Stimulated activated CD4-positive, alpha-beta T cell treated with anti-CD3 and anti-CD28 coated beads, Interleukin-2, amount 100 ng/mL, for 48 hours (primary cell): ENCODE measurements at regions not wholly inside any gene's neighbourhood (a gene's known extent, or its start where the extent isn't known, plus 50 kb on each side); places are given as distances from the start of the nearest gene placed in this dataset.

Experiments used
- DNase-seq, 2 donors: peaks; one replicate each; pipeline ENCODE4 v3.0.0-alpha.2; 2020

DNA sequence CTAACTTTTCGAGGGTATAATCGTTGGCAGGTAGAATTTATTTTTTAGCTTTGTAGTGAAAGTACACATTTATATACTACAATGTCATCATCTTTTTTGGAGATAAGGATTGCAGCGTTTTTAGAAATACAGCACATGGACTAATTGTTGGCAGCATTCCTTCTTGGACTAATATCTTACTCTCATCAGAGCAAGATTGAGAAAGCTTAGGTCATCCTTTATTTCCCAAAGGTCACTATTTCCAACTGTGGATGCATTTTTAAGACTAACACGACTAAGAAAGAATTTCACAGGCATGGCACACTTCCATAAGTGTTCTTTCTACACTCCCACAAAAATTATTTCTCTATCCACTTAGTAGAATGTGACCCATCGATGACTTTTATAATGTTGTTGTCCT lies 732.3 kb downstream of the NCAM2 start:
- no peak for DNase-seq

DNA sequence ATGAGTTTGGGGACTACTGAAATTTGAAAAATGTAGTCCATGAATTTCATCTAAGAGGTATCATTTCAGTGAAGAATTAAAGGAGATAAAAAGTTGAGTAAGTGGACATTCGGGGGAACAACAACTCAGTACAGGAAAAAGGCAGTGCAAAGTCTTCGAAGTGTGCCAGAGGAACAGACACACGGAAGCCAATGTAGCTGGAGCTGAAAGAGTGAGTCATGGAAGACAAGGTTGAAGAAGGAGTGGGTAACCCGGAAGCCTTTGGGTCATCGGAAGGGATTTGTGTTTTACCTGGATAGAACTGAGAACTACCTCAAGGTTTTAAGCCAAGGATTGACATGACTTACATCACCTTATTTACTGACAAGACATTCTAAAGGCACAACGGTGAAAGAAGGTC lies 733.4 kb downstream of the NCAM2 start:
- DNase-seq, result no peak

DNA sequence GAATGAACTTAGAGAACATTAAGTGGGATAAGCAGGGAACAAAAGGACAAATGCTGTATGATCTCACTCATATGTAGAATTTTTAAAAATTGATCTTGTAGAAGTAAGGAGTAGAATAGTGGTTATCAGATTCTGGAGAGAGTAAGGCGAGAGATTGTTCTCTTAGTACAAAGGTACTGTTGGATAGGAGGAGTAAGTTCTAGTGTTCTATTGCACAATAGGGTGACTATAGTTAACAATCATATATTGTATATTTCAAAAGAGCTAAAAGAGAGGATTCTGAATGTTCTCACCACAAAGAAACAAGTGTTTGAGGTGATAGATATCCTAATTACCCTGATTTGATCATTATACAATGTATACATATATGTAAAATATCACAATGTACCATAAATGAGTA lies 735.9 kb downstream of the NCAM2 start:
- DNase-seq, result no peak

DNA sequence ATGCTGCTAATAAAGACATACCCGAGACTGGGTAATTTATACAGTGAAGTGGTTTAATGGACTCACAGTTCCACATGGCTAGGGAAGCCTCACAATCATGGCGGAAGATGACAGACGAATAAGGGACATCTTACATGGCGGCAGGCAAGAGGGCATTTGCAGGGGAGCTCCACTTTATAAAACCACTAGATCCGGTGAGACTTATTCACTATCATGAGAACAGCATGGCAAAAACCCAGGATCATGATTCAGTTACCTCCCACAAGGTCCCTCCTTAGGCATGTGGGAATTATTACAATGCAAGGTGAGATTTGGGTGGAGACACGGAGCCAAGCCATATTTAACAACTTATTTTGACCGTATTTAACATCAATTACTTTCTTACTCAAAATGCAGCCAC lies 739.0 kb downstream of the NCAM2 start:
- DNase-seq, result no peak

DNA sequence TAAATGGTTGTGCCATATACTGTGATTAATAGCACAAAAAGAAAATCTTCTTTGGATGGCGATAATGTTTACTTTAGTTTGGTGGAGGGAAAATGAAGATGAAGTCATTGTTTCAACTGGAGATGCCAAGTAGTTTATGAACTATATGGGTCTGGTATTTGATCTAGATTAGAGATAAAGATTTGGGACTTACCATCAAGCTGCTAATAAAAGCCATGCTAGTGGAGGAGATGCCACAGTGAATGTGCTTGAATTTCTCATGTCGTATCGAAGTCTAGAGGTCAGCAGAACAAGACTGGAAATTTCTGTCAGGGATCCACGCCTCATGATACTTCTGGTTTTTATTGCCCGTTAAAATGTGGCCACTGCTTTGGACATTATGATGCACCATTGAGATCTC lies 742.0 kb downstream of the NCAM2 start:
- no peak for DNase-seq

DNA sequence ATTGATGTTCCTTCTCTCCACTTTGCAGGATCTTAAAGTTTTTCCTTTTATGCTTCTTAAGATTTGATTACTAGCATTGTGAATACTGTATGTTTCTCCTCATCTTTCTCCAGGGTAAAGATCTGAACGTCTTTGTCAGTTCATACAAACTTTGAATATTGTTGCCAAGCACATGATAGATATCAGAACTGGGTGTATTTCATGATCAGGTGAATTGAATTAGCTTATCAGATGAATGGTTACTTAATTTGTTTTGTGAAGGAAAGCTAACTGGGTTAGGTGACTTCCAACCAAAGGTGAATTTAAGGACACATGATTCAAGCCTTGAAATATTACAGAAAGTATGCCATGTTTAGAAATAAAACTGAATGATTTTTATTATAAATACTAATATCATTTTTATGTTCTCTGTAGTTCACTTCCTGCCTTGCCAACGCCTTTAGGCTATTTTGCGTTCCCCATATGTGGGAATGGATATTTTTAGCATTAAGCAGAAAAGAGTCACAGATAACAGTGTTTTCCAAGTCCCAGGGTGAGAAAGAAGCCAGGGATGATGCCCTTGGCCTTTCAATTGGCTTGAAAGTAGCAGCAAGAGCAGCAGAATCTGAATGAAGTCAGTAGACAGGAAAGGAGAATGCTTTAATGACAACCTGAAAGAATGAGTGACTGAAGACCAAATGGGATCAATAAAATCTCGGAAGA lies 752.1 kb downstream of the NCAM2 start:
- no peak for DNase-seq

DNA sequence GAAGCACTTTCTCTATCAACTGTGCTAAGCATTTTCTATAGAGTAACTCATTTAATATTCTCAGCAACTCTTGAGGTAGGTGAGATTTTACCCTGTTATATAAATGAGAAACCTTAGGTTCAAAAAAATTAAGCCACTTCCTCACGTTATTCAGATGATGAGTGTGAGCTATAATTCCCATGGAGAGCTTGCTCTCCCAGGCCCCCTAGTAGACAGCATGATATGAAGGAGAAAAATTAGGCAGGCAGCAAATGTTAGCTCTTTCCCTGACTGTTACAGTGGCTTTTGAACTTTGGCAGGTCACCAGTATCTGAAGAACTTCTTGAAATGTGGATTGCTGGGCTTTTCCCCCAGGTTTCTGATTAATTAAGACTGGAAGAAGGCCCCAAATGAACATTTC lies 753.1 kb downstream of the NCAM2 start:
- no peak for DNase-seq

DNA sequence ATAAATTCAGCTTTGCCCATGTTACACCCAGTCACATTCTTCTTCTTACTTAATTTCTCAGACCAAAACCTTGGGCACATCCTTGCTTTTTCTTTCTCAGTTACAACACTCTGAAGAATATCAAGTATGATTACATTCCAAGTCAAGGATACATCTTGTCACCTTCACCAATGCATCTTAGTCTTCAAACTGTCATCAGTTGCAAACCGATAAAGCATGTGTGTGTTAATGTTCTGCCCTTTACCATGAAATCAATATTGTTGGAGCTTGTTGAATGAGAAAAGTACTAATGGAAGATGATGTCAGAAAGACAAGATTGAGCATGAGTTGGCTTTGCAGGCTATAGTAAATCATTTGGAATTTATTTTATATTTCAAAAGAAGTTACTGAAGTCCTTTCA lies 764.6 kb downstream of the NCAM2 start:
- no peak for DNase-seq

DNA sequence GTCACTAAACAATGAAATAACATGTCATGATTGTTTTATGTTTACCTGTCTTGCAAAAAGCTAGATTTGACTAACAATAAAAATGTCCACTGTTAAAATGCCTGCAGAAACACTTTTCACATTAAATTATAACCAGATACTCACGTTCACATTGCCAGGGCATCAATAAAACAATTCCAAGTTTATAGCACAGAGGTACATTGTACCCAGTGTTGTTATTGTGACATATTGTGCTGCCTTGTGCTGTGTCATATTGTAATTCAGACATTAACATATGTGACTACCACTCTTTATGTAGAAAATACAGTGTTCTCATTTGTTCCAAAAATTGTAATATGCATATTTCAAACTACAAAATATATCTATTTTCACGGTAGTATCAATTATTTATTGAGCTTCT lies 766.1 kb downstream of the NCAM2 start:
- DNase-seq, result no peak

DNA sequence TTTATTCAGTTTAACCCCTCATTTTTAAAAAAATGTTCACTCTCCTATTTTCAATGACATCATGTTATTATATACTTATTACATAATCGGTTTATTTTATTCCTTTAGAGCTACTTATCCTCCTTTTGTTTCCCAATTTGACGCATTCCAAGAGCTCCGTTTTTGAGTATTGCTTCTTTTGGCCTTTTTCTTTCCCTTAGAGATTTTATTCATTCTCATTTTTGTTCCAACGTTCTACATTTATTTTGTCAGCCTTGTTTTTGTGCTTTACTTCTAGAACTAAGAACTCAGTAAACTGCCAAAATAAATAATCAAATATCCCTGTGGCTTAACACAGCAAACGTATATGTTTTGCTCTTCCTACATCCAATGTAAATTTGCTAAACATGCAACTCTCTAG lies 769.1 kb downstream of the NCAM2 start:
- no peak for DNase-seq

DNA sequence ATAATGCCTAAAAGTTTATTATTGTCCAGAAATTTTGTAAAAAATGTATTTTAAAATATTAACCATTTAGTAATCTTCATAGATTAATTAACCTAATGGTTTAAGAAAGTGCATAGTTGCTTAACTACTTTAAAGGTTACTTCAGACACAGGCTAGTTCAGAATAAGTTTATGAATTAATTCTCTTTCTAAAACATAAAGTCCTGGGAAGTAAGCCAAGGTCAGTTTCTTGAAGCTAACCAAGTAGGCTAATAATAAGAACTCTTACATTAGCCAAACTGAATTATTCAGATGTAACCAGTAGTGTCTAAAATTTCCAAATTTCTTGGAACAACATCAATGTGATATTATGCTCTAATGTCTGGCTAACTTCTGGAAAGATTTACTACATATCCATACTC lies 790.4 kb downstream of the NCAM2 start:
- DNase-seq, result no peak

DNA sequence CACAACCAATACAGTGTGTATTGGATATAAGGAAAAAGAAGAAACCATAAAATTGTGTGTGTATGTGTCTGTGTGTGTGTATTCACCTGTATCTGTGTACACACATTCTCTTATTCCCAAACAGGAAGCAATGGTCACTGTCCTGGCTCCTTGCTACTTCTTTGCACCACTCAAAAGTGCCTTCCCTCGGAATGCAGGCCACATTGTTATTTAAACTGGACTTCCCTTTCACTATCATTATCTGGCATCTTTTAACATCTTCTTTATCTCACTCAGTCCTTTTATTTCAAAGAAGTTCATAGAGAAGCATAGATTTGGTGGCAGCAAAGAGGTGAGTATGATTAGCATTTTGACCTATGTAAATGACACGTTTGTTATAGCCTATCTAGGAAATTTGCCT lies 803.7 kb downstream of the NCAM2 start:
- no peak for DNase-seq

DNA sequence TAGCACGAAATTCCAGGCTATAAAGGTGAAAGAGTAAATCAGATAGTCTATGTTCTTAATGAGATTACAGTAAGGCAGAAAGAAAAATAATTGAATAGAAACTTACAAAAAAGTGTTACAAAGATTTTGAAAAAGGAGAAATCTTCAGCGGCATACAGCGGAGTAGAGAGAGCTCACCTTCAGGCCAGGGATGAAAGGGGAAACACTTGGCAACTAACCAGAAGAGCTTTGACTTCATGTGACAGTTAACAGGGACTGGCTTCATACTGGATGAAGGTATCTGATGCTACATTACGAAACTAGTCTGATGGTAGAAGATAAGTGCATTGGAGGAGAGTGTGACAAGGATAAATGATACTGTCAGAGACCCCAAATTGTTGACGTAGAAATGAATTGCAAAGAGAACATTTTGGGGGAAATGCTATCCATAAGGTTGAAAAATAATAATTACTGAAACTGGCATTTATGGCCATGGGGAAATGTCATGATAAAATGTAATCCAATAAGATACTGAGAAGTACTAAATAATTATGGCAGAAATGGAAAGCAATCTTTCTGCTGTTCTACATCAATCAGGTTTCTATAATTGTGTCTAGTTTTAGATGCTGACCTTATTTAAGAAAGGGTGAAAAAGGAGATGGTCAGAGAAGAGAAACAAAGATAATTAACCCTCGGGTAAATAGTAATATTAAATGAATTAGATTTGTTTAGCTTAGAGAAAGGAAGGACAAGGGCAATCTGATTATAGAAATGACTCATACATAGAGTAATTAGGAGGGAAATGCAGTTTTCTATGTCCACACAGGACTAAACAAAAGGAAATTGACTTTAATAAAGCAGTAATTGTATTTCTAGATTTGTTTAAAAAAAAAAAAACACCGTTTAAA lies 808.7 kb downstream of the NCAM2 start:
- no peak for DNase-seq

DNA sequence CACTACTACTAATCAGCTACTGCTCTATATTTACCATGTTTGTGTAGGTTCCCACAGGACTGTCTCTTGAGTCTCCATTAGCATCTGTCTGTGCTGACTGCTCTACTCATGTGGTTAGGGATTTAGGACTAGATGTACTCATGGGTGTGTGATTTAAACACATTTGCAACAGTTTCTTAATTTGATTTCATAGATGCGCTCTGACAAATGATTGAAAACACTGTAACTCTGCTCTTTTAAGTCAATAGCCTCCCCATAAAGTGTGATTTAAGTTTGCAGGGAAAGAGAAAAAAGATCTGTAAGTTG lies 809.3 kb downstream of the NCAM2 start:
- DNase-seq, result no peak

DNA sequence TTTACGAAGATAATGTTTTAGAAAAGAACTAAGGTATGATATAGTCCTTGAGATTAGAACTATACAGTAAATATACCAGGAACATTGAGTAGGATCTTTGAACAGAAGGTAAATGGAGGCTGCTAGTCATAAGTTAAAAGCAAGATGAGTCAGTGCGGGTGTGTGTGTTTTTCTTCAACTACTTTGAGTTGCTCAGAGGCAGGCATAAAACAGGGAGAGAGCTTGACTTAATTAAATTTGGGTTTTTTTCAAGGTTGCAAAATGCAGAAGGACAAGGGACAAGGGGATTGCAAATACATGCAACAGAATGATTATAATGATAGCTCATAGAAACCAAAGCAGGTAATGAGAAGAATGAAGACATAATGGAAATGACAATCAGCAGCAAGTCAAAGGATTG lies 815.1 kb downstream of the NCAM2 start:
- no peak for DNase-seq

DNA sequence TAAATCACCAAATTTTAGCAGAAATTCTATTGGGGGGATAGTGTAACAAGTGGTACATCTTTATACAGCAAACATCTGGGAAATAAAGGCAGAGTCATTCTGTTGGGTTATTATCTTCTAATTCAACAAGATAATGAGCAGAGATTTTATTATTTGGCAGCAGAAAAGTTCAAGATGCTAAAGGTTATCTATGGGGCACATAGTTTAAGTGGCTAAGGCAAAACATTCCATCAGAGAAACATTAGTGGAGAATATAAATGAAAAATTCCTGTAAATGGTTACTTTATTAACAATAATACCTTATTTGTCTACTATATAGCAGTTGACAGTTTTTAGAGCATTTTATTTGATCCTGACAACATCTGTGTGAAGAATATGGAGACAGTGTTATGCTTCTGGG lies 815.7 kb downstream of the NCAM2 start:
- DNase-seq, result no peak

DNA sequence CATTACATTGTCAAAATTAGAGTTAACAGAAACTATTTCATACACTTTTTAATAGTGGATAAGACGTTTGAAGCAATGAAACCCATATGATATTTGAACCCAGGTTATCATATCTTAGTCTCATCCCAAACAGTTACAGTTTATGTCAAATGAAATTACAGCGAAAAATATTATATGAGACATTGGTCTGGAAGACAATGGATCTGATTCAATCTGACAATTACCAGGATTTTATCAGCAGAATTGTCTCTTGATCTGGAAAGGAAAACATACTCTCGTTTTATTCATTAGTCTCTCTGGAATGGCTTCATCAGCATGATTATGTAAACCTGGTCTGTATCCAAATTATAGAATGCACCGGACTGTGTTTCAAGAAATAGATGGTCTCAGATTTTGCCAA lies 818.6 kb downstream of the NCAM2 start:
- DNase-seq, result no peak

DNA sequence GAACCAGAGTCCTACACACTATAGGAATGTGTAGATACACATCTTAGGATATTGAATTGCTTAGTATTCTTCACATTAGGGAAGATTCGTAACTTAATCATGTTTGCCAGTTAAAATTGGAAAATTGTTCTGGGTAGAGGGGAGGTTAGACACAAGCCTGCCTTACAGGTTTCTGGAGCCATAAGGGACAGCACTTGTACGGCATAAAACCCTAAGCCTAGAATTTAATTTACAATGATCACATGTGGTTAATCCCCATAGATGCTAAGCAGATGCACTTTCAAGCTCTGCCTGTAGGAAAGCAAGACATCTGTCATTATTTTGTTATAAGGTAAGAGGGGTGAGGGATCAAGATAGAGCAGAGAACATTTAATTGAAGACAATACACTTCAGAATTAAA lies 820.7 kb downstream of the NCAM2 start:
- no peak for DNase-seq

DNA sequence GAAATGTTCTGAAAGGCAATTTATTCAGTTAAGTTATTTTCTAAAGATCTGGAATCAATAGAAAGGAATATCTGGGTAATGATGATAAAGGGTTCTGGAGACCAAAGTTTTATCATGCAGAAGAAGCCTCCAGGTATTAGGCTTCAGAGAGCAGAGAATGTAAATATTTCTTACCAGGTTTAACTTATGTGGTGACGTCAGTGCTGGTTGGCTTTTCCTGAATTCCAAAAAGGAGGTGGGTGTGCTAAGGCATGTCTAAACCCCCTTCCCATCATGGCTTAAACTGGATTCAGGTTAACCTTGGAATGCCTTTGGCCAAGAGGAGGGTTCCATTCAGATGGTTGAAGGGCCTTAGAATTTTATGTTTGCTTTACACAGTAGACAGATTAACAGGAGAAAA lies 829.9 kb downstream of the NCAM2 start:
- no peak for DNase-seq

DNA sequence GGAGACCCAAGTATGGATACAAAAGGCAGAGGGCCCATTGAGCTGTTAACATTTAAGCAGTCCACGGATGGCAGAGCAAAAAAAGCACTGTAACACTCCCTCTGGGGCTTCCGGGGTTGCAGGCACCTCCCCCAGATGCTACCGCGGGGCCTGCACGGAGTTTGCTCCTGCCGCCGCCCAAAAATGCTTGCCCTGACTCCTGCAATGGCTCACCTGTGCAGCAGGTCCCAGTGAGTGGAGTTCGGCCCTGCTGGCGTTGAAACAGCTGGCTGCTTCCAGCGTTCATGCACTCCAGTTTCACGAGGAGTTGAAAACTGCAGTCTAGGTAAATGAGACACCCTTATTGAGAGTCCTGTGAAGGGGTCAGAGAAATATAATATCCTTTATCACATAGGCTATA lies 832.8 kb downstream of the NCAM2 start:
- no peak for DNase-seq

DNA sequence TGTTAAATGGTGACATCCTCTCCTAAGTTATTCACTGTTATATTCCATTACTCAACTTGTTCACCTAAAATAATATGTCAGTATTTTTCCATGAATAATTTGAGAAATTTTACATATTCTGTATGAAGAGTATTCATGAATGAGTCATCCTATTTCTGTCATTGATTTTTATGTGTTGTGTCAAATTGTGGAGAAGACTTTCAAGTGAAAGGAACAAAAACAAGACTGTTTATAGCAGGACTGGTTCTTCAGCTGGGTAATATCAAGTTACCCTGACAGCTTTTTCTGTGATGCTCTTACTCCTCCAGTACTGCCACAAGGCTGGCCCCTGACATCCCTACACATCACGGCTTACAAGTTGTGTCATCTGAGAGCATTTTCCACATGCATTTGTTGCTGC lies 847.7 kb downstream of the NCAM2 start:
- no peak for DNase-seq

DNA sequence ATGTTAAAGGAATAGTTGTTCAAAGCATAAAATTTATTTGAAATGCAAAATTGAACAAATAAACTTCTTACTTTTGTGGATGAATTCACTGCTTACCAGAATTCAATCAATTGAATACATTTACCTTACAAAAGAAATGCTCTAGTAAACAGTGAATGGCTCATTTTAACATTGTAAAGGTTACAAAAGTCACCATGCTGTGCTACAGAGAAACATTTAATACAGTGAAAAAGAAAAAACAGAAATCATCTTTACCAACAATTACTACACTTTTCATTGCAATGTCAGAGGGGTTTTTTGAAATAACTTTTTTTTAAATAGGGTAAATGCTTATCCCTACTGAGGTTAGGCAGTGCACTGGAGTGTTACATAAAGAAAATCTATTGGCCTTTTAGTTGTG lies 853.0 kb downstream of the NCAM2 start:
- no peak for DNase-seq

DNA sequence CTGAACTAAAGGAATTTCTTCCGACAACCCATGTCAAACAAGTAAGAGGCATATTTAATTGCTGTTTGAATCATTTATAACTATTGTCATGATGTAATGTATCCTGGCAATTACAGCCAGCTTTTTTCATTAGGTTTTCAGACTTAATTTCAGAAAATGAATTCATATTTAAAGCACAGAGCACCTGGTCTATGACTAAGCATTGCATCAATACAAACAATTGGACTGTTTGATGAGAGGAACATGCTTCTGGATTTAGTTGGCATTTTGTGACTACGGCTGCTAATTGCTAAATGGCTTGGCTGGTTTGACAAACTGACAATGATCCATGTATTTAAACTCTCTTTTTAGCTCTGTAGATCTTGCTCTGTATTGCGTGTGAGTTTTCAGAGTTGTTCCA lies 853.4 kb downstream of the NCAM2 start:
- no peak for DNase-seq

DNA sequence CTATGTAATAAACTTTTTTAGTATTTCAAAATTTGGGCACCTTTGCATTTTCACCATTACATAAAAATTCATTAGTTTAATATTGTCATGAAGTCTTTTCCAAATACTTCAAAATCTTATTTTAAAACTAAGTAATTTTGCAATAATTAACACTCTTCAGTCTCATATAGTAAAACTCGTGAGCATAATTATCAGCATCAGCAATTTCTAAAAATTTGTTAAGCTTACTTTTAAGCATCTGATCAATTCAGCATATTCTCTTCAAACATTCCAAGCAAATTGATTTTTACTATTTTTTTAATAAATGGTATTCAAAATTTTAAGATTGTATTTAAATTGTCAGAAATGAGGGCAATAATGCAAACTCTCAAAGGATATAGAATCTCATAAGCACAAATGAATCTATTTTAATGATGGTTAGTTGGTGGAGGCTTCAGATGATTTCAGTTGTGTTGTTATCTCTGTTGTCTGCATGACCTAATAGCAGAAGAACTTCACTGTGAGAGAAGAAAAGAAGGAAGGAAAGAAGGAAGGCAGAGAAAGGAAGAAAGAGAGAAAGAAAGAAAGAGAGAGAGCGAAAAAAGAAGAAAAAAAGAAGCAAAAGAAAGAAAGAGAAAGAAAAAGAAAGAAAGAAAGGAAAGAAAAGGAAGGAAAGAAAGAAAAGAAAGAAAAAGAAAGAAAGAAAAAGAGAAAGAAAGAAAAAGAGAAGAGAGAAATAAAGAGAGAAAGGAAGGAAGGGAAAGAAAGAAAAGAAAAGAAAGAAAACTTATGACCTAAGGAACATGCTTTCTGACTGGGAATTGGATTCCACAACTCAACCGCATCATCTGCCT lies 860.5 kb downstream of the NCAM2 start:
- no peak for DNase-seq
